GM12891 (cell line): ENCODE measurements at regions not wholly inside any gene's neighbourhood (a gene's known extent, or its start where the extent isn't known, plus 50 kb on each side); places are given as distances from the start of the nearest gene placed in this dataset.

Experiments
- PAX5 ChIP-seq: IDR thresholded peaks from 2 replicates; pipeline ENCODE4 v1.6.1; 2011; ENCODE audit warnings: low read length, moderate library complexity, mild to moderate bottlenecking; ENCODE audit not compliant: insufficient read depth, severe bottlenecking
- POLR2A ChIP-seq: IDR thresholded peaks from 2 replicates; pipeline ENCODE4 v1.6.1; 2011; ENCODE audit warnings: low read depth, low read length, control low read depth
- POLR2AphosphoS5 ChIP-seq: IDR thresholded peaks from 2 replicates; pipeline ENCODE4 v1.6.1; 2011; ENCODE audit warnings: low read depth, low read length, control low read depth
- POU2F2 ChIP-seq: IDR thresholded peaks from 2 replicates; pipeline ENCODE4 v1.6.1; 2011; ENCODE audit warnings: low read depth, mild to moderate bottlenecking, control low read depth, low read length, moderate library complexity
- SPI1 ChIP-seq: IDR thresholded peaks from 2 replicates; pipeline ENCODE4 v1.6.1; 2011; ENCODE audit warnings: low read depth, low read length, control low read depth
- TAF1 ChIP-seq: IDR thresholded peaks from 2 replicates; pipeline ENCODE4 v1.6.1; 2011; ENCODE audit warnings: low read depth, low read length, control low read depth

GRCh38 chr6:23890543-23891227 lies 235.3 kb upstream of the NRSN1 start:
- TF ChIP-seq POLR2AphosphoS5 = no peak
- TF ChIP-seq POLR2A = no peak
- TF ChIP-seq SPI1 = no peak
- no peak for TF ChIP-seq TAF1
- no peak for TF ChIP-seq POU2F2
- no peak for TF ChIP-seq PAX5
